Activated CD4-positive, alpha-beta T cell treated with anti-CD3 and anti-CD28 coated beads for 4 hours (primary cell): ENCODE measurements at regions not wholly inside any gene's neighbourhood (a gene's known extent, or its start where the extent isn't known, plus 50 kb on each side); places are given as distances from the start of the nearest gene placed in this dataset.

Source experiments
- DNase-seq, 2 donors: peaks; one replicate each; pipeline ENCODE4 v3.0.0-alpha.2; 2020

DNA sequence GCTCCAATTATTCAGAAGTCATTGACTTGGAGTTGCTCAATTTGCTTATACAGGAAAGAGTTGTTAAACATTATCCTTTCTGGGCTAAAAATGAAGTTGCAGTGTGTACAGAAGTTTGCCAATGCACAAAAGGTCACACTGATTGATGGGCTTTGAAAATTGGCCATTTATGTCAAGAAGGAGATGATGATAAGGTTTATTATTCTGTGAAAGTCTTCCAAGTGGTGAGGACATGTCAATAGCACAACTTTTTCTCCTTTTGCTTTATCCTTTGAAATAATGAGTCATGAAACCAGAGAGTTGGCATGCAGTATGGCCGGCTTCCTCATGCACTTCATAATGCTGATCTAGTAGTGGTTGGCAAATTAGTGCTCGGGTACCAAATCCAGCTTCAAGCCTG lies 848.5 kb upstream of the WWC1 start:
- no peak for DNase-seq

DNA sequence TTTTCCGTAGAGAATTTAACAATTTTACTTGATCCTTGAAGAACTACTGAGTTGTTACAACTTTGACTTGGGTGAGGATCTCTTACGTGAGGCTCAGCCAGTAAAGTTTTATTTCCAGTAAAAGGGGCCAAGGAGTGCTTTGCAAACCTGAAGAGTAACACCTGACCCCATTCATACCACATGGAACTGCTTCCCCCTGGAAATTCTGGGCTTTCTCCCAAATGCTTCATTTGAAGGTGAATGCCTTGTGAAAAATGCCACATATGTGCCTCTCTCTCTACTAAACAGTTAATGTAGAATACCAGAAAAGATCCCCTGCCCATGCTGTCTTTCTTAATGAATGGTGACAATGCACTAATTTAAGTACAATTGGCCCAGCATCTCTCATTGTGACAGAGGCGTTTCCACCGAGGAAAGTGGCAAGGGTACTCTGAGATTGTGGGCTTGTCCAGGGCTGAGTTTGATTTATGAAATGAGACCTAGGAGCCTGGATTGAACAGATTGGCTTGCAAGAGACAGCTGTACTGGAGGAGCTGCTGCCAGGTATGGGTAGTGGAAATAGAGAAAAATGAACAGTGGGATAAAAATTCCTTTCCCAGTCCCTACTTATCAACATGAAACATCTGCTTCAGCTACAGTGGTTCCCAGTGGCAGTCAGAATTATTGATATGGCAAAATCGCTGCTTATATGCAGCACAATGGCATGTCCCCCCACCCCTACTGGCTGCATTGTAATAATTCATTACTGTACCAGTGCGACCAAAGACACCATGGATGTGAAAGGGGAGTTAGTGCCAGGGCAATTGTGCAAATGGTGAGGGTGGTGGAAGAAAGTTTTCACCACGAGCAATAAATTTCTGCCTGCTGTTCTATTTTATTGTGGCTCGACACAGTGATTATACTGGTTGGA lies 843.7 kb upstream of the WWC1 start:
- no peak for DNase-seq

DNA sequence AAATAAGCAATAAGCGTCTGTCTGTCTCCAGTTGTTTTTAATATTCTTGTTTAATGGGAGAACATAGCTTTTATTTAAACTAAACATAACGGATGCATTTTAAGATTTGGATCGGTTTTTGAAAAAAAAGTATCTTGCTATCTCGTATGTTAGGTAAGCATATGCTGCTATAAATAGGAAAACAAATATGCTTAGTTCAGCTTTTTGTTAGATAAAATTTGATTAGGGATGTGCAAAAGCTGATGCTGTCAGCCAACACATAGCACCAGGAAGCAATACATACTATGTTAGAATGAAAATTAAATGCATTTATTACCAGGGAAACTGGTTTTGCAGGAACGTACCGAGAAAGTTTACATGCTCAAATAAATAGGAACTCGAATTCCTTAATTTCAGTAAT lies 843.1 kb upstream of the WWC1 start:
- DNase-seq = no peak

DNA sequence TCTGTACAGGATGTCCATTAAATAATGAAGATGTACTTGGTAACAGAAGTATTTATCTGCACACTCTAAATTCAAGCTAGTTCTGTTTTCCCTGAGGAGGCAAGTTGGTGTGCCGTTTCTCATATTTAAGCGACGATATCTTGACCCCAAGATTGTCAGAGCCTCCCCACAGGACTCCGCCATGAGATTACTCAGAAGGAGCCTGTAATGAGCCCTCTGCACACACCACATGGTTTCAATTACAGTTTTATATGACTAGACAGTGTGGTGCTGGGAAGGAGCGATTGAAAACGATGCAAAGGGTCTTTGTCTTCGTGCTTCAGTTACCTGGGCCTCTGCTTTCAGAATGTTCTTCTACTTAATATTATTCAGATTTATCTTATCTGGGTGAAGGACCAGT lies 840.4 kb upstream of the WWC1 start:
- DNase-seq = no peak

DNA sequence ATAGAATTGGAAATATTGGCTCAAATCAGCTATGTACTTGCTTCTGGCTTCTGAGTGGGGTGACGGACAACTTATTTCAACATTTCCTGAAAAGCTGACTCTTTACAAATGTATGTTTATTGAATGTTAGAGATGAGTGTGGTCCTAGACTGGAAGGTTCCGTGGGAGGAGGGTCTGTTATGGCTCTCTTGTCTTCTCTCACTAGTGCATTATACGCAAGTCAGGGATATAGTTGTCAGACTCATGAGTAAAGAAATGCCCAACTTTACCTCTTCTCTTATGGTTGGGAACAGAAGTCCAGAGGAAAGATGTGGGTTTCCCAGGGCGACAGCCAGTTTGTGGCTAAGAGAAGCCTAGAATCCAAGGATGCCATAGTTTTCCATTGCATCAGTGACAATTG lies 839.3 kb upstream of the WWC1 start:
- no peak for DNase-seq

DNA sequence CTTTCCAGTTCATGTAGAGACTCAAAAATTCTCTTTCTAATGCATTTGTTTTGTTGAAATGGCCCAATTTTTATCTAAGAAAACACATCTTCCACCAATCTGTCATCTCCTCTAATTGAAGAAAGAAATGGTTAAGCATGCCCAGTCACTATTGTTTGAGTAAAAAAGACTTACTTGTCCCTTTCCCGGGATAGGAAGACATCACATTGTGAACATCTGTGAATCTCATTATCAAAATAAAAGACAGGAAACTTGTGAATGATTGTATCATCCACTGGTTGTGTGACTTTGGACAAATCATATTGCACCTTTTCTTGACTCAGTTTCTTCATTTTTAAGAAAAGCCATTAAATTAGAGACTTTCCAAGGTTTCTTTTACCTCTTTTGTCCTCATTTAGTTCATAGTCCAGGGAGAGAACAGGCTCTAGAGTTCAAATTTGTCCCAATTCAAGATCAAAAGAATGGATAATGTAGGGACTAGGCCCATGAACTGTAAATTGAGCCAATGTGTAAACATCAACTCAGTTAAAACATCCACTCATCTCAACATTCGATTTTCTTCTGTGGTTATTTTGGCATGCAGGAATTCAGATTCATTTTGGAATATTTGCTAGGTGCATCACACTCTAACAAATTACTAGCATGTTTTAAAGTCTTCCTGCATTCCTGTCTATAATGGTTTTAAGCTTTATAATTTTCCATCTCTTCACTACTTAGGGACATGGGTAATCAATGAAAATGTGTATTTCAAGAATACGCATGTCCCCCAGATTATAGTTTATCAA lies 838.0 kb upstream of the WWC1 start:
- no peak for DNase-seq

DNA sequence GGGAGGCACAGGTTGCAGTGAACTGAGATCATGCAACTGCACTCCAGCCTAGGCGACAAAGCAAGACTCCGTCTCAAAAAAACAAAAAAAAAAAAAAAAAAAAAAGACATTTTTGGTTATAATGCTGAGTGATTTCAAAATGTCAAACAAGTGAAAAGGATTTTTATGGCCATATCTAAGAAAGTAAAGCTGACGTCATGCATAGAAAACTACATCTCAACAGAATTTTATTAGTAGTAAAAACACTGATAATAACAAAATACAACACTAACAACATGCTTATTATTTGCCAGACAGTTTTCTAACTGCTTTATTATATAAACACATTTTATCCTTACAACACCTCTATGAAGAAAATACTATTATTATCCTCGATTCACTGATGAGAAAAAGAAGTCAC lies 833.0 kb upstream of the WWC1 start:
- no peak for DNase-seq

DNA sequence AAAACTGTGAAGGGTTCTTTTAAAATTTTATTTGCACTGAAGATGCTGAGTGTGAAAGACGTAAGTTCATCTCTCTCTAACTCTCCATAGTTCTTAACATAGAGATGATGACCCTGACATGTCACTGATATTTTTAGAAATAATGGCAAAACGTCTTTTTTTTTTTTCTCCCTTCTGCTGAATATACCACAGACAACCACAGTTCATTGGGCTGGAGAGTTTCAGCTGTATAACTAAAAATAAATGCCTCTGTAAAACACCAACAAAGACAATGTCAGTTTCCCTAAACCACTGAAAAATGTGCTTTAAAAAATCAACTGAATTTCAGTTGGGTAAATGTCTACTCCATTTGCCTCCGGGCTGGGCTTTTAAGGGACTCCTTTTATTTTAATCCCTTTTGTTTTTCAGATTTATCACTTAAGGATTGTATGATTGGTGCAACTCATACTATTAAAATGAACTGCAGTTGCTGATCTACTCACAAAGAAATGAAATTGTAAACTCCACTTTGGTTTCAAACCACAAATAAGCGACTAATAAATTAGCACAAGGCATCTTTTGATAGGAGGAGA lies 830.9 kb upstream of the WWC1 start:
- no peak for DNase-seq

DNA sequence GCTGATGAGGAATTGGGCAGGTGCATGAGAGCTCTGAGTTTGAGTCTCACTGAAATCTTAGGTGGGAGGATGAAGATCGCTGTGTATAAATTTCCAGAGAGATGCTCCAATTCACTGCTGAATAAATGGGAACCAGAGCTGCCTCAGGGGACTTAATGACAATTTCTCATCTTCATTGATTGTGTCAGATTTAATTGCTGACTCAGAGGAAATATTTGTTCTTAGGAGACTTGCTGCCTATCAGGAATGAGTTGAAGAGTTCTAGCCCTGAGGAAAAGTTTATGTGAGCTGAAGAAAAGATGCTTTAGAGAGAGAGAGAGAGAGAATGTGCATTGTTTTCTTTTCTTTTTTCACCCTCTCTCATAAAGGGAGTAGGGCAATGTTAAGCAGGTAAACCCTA lies 827.5 kb upstream of the WWC1 start:
- no peak for DNase-seq

DNA sequence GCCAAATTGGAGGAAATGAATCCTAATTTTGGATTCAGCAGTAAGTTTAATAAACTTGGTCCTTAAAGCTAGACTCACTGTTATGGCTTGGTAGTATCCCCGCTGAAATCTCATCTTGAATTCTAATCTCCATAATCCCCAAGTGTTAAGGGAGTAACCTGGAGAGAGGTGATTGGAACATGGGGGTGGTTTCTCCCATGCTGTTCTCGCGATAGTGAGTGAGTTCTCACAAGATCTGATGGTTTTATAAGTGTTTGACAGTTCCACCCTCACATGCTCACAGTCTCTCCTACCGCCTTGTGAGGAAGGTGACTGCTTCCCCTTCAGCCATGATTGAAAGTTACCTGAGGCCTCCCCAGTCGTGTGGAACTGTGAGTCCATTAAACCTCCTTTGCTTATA lies 824.5 kb upstream of the WWC1 start:
- DNase-seq = no peak

DNA sequence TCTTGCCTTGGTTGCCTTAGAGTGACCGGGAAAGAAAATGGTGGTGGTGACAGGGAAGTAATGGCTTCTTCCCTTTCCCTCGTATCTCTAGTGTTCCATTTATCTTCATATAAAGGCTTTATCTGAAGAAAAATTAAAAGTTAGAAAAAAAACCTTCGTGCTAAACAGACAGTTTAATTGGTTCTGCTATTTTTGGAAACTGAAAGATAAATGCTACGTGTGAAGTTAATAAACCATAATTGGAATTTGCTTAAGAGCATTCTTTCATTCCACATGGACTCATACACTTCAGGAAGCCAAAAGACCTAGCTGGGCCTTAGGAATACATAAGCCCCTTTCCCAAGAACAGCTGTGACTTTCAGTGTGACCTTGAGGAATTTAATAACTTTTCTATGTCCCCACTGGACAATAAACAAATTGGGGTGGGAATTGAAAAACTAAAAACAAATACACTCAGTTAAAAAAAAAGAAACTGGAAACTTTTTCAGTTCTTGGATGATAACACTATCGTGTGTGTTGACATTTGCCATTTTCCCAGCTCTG lies 818.8 kb upstream of the WWC1 start:
- DNase-seq = no peak

DNA sequence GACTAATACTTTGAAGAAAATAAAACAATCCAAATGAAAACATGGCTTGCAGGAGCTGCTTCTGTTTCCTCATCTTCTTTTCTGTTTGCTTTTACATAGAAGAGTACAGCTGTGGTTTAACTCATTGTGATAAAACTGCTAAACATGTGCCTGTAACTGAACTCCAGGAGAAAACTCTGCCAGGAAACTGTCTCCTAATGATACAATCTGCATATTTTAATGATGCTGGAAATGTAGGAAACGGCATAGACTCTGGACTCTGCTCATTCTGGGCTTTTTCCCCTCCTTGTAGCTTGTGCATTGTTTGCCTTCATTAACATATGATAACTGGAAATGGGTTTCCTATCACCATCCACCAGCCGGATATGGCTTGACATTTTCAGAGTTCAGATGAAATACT lies 813.3 kb upstream of the WWC1 start:
- no peak for DNase-seq

DNA sequence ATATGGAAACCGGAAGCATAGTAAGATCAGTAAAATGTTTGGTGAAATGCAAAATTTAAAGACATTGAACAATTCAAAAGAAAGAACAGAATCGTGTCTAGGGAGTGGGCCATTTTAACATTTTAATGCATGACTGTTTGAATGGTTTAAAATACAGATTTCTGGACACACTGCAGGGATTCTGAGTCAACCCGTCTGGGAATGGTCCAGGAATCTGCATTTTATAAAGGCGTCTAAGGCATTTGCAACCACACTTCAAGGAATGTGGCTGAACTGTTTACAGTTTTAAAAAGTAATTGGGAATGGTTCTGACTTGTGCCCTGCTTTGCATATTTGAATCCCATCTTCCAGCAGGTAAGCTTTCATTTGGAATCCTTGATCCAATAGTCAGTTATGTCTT lies 811.7 kb upstream of the WWC1 start:
- no peak for DNase-seq

DNA sequence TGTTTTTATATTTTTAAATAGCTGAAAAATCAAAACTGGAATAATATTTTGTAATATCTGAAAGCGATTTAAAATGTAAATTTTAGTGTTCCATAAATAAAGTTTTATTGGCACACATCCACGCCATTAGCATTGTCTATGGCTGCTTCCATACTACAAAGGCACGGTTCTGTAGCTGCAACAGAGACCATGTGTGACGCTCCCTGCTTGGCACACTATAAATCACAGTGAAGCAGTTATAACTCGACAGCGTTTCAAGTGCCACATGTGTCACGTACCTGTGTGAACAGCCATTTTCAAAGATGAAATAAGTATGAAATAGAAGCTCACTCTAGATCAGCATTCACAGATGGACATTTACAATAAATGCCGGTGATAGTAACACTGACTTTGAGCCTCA lies 810.1 kb upstream of the WWC1 start:
- no peak for DNase-seq

DNA sequence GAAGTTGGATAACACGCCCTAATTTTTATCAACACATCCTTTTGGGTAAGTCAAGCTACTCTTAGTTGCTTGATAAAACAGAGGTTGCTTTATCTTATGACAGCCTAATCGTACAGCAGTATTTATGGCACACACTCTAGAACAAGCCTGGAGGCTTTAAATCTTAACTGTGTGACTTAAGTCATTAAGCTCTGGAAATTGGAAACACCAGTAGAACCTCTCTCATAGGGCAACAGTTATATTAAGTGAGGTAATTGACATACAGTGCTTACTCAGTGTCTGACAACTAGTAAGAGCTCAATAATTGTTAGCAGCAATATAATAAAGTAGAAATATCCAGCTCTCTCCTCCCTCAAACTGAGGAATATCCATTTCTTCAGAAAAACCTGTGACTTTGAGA lies 808.9 kb upstream of the WWC1 start:
- DNase-seq = no peak

DNA sequence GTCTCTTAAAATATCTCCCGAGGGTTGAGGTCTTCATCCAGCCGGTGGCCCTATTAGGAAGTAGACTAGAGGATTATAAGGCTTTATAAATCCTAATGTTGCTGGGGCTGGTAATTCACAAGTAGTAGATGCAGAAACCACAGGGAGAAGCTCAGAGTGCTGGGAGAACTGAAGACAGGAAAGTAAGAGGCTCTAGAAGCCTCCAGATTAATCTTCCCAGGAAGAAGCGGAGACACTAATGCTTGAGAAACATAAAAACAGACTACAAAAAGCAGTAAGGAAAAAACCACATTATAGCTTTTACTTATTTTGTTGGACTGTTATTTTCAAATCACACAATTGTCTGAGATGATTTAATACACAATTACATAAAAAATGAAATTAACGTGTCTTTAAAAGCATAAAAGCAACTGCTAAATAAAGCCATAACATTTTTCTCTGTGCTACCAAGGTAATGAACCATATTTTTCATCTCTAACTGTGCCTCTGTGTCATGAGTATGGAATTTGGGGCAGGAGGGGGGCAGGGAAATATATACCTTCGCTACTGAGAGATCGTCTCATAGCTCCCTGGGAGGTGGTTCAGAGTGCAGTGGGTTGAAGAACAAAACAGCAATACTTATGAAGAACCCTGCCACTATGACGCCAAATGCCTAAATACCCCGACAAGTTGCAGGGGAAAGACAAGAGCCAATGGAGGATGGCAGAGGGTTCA lies 806.2 kb upstream of the WWC1 start:
- DNase-seq = no peak

DNA sequence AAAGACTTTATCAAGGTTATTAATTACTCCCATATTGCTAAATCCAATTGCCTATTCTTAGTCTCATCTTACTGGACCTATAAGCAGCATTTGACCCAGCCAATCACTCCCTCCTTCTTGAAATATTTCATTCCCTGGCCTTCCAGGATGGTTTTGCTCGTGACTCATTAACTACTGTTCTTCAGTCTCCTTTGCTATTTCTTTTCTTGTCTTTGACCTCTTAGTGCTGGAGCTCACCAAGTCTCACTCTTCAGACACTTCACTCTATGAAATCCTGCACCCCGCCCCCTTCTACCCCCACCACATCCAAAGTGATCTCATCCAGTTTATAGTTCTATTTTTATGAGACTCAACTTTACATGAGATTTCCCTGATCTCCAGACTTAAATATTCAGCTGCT lies 803.1 kb upstream of the WWC1 start:
- DNase-seq = no peak

DNA sequence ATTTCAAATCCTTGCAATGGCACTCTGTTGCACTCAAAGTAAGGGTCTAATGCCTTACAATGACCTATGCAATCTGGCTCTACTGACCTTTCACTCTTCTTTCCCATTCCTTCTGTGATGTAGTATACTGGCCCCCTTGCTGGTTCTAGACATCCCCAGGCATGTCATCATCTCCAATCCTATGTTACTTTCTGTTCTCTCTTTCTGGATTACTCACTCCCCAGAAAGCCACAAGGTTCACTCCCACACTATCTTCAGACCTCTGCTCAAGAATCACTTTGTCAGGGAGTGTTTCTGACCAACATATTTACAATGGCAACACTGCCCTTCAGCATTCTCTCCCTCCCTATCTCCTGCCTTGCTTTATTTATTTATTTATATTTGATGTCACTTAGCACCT lies 802.2 kb upstream of the WWC1 start:
- no peak for DNase-seq

DNA sequence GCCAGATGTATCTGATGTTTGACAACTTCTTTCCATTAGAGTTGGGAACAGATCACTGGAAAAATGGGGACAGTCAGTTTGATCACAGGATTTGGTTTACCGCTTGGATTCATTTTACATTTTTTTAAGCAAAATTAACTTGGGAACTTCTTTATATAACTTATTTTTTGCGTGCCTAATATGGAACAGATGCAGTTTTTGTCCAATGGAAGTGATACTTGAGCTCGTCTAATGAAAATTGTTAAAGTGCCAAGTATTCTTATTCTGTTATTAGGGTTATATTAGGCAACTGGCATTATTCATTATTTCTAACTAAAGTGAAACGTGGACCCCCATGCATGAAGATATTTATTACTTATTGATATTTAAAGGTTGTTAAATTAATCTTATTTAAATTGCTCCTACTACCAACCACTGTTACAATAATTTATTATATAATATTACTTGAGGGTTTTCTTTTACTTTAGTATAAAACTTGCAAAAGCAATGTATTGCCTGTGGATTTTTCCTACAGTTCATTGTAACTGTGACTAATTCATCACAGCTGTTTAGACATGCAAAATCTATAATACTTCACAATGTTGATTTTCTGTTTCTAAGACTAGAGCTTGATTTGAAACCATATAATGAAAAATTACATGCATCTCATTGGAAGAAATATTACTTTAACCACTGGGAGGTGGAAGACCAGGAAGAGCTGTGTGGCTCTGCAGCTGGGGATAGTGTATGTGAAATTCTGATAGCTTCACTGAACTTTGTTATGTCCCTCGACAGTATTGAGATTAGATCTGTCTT lies 787.3 kb upstream of the WWC1 start:
- DNase-seq = no peak

DNA sequence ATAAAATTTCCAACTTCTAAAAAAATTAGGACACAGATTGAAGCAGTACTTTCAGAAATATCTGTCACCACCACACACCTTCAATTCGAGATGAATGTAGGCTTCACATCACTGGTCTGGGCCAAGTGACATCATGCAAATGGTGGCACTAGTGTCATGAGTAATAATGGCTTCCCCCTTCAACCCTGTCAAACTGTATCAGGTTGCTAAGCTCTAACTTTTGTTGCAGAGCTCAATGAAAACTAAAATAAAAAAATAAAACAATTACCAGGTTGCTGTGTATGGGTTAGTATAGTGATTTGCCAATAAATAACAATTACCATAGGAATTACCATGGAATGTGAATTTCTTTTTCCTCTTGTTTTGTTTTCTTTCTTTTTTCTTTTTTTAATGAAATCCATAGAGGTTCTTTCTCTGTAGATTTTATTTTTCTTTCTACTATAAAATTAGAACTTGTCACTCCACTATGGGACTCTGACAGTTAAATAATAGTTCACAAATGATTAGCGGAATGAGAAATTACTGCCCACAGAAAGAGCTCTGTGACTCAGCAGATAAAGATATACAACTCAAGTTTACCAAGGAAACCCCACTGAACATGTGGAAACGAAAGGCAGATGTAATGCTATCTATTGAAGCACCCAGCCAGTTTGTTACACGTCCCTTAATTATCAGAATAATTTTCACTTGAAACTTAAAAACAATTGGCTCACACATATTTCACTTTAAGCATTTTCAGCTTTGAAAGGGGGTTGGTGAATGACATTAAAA lies 783.8 kb upstream of the WWC1 start:
- DNase-seq = no peak

DNA sequence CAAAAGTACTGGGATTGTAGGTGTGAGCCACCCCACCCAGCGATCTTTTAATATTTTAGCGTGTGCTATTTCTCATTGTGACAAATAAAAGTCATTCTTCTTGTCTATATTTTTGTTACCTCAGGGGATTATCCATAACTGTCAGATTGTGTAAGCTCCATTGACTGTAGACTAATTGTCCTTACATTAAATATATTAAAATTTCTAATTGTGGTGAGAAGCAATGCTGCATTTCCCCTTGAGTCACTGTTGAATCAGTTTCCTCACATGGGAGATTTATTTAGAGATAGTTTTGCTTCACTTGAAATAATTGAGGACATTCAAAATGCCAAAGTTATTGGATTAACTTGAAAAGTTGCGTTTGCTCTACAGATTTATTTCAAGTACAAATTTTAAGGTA lies 782.4 kb upstream of the WWC1 start:
- no peak for DNase-seq
